ENCODE measurements at regions not wholly inside any gene's neighbourhood (a gene's known extent, or its start where the extent isn't known, plus 50 kb on each side); places are given as distances from the start of the nearest gene placed in this dataset.

- TF ChIP-seq CTCF (IDR thresholded peaks at IDR 0.05; ENCODE audit: low read length) (no peak), EZH2 (IDR thresholded peaks at IDR 0.05; ENCODE audit: borderline replicate concordance, low read length) (no peak)
These were observed 99.1 kb upstream of the ABCA1 start for GRCh38 chr9:105027084-105027483.
